OCI-LY3 (cell line): ENCODE measurements at regions not wholly inside any gene's neighbourhood (a gene's known extent, or its start where the extent isn't known, plus 50 kb on each side); places are given as distances from the start of the nearest gene placed in this dataset.

Experiments
- H2AFZ ChIP-seq: fragments of 200-600, 300-600 bp; shearing (Covaris generic); 2 replicates; pipeline ENCODE4 v1.6.0; 2014; ENCODE audit warnings: antibody characterized with exemption, low read depth, low read length
- H3K27ac ChIP-seq: fragments of 200-600, 300-600 bp; sonication (generic); 2 replicates; pipeline ENCODE4 v1.5.1; 2014; ENCODE audit warnings: mild to moderate bottlenecking, low read length, moderate library complexity, mixed read lengths
- H3K27me3 ChIP-seq: fragments of 200-600, 300-600 bp; sonication (generic); 2 replicates; pipeline ENCODE4 v1.6.1; 2014; ENCODE audit warnings: low read depth, low read length, mixed read lengths
- H3K36me3 ChIP-seq: fragments of 200-600, 300-600 bp; sonication (generic); replicated peaks from 2 replicates; pipeline ENCODE3; 2014; ENCODE audit warnings: low read depth, low read length, mixed read lengths
- H3K4me1 ChIP-seq: fragments of 300-600, 200-600 bp; sonication (generic); 2 replicates; pipeline ENCODE4 v1.6.1; 2014; ENCODE audit warnings: low read length, mixed read lengths
- H3K4me2 ChIP-seq: fragments of 200-600, 300-600 bp; sonication (generic); 2 replicates; pipeline ENCODE4 v1.6.1; 2014; ENCODE audit warnings: low read length, mixed read lengths
- H3K4me3 ChIP-seq: fragments of 300-600, 200-600 bp; sonication (generic); 2 replicates; pipeline ENCODE4 v1.5.1; 2014; ENCODE audit warnings: antibody characterized with exemption, mild to moderate bottlenecking, low read length, moderate library complexity
- H3K79me2 ChIP-seq: fragments of 300-600, 200-600 bp; shearing (Covaris generic); 2 replicates; pipeline ENCODE4 v1.6.1; 2014; ENCODE audit warnings: mild to moderate bottlenecking, low read length, mixed read lengths
- H3K9ac ChIP-seq: fragments of 300-600, 200-600 bp; shearing (Covaris generic); 2 replicates; pipeline ENCODE4 v1.6.0; 2014; ENCODE audit warnings: mild to moderate bottlenecking, low read length, moderate library complexity
- H3K9me3 ChIP-seq: fragments of 200-600, 300-600 bp; shearing (Covaris generic); 2 replicates; pipeline ENCODE4 v1.6.1; 2014; ENCODE audit warnings: low read length, mixed read lengths; ENCODE audit not compliant: insufficient read depth
- H4K20me1 ChIP-seq: fragments of 200-600, 300-600 bp; sonication (generic); 2 replicates; pipeline ENCODE4 v1.6.1; 2016; ENCODE audit warnings: low read length, mixed read lengths; ENCODE audit not compliant: insufficient read depth
- EZH2phosphoT487 ChIP-seq: fragments of 200-600 bp; shearing (Covaris generic); IDR thresholded peaks from 2 replicates; pipeline ENCODE4 v1.6.1; 2018; ENCODE audit warnings: antibody characterized with exemption, mixed run types, low read depth
- TF ChIP-seq, protein P1 (sequence below): fragments of 200-600, 300-600 bp; sonication (generic); IDR thresholded peaks from 2 replicates; pipeline ENCODE4 v1.5.1; 2014; ENCODE audit warnings: antibody characterized with exemption, low read length, low read depth

DNA sequence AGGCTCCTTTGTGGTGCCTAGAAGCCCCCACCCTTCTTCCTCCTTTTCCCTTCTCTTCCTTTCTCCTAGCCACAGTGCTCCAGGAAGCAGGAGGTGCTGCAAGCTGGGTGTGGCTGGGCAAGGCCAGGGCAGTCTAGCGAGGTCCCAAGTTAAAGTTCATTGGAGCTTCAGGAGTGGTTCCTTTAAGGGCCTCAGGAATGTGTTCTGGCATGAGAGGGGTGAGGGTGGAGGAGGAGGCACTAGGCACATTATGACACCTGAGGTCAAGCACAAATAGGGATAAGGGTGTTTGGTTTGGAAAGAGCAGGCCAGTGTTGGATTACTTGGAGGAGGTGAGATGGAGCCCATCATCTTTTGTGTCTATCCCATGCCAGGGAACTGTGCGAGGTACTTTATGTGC, 258.7 kb downstream of the TLE3 start:
- no peaks in the 10 kb centered on the region for H3K79me2 ChIP-seq
- H3K27me3 ChIP-seq = peaks cover 47% of the 10 kb centered on the region
- H3K4me1 ChIP-seq = no peaks in the 10 kb centered on the region
- no peaks in the 10 kb centered on the region for H3K9me3 ChIP-seq
- H3K36me3 ChIP-seq = no peaks in the 10 kb centered on the region
- no peak overlapping the region for H3K27ac ChIP-seq
- no peak overlapping the region for H2AFZ ChIP-seq
- H3K4me3 ChIP-seq = no peak overlapping the region
- H3K4me2 ChIP-seq = no peak overlapping the region
- no peaks in the 10 kb centered on the region for H4K20me1 ChIP-seq
- TF ChIP-seq, protein P1, sequence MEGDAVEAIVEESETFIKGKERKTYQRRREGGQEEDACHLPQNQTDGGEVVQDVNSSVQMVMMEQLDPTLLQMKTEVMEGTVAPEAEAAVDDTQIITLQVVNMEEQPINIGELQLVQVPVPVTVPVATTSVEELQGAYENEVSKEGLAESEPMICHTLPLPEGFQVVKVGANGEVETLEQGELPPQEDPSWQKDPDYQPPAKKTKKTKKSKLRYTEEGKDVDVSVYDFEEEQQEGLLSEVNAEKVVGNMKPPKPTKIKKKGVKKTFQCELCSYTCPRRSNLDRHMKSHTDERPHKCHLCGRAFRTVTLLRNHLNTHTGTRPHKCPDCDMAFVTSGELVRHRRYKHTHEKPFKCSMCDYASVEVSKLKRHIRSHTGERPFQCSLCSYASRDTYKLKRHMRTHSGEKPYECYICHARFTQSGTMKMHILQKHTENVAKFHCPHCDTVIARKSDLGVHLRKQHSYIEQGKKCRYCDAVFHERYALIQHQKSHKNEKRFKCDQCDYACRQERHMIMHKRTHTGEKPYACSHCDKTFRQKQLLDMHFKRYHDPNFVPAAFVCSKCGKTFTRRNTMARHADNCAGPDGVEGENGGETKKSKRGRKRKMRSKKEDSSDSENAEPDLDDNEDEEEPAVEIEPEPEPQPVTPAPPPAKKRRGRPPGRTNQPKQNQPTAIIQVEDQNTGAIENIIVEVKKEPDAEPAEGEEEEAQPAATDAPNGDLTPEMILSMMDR = no peak
- TF ChIP-seq EZH2phosphoT487 = no peak
- H3K9ac ChIP-seq = no peak overlapping the region

DNA sequence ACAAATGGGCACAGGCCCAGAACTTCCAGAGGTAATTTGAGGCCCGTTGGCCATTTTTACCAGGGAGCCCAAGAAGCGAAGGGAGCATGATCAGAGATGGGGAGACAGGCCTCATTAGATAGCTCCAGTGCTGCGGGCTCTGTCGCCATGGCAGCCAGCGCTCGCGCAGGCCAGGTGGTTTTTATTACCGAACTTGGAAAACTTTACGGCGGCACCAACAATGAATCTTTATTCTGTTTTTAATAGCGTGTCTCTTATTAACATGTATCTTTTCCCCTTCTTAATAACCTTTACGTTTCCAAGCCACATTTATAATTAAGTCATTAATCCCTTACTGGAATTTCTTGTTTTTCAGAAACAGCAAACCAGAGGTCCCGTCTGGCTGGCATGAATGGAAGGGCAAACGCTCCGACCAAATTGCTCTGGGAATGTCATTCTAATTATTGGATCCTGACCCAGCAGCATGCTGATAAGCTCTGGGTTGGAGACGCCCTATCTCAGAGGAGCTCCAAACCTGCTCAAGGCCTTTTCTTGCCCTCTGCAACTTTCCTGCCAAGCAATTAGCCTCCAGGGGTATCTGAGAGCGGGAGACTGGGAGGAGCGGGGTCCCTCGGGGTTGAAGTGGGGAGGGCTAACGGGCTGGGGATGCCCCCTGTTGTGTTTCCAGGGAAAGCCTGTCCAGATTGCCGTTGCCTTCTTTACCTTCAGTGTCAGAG, 256.4 kb downstream of the TLE3 start:
- Histone ChIP-seq H3K9me3 (no peaks in the 10 kb centered on the region), H3K36me3 (no peaks in the 10 kb centered on the region)
- TF ChIP-seq, protein P1 = no peak
- TF ChIP-seq EZH2phosphoT487 = no peak

DNA sequence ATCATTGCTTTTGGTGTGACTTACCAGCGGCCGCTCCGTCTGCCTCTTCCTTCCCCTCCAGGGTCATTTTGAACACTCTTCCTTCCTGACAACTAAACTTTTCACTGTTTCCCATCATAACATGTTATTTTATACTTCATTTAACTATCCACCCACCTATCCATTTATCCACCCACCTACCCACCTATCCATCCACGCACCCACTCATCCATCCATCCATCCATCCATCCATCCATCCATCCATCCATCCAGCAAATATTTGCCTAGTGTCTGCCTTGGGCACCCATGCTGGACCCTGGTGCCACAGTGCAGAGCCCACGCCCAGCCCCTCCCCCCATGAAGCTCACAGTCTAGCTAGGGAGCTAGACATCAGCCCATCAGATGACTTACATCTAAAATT, 254.9 kb downstream of the TLE3 start:
- no peak overlapping the region for H3K27ac ChIP-seq
- no peaks in the 10 kb centered on the region for H4K20me1 ChIP-seq
- H3K27me3 ChIP-seq = peaks cover 54% of the 10 kb centered on the region
- H3K9ac ChIP-seq = no peak overlapping the region
- no peaks in the 10 kb centered on the region for H3K9me3 ChIP-seq
- no peaks in the 10 kb centered on the region for H3K4me1 ChIP-seq
- H3K36me3 ChIP-seq = no peaks in the 10 kb centered on the region
- no peak overlapping the region for H3K4me3 ChIP-seq
- TF ChIP-seq, protein P1 = no peak
- no peak for TF ChIP-seq EZH2phosphoT487
- no peak overlapping the region for H3K4me2 ChIP-seq
- no peak overlapping the region for H2AFZ ChIP-seq
- no peaks in the 10 kb centered on the region for H3K79me2 ChIP-seq

More for the DNA sequence above, 256.4 kb downstream of the TLE3 start:
- no peaks in the 10 kb centered on the region for H3K4me1 ChIP-seq
- no peak overlapping the region for H3K4me2 ChIP-seq
- no peaks in the 10 kb centered on the region for H4K20me1 ChIP-seq
- no peak overlapping the region for H3K9ac ChIP-seq
- no peak overlapping the region for H3K4me3 ChIP-seq
- H3K27ac ChIP-seq = no peak overlapping the region
- no peak overlapping the region for H2AFZ ChIP-seq
- H3K27me3 ChIP-seq = peaks cover 47% of the 10 kb centered on the region
- H3K79me2 ChIP-seq = no peaks in the 10 kb centered on the region

DNA sequence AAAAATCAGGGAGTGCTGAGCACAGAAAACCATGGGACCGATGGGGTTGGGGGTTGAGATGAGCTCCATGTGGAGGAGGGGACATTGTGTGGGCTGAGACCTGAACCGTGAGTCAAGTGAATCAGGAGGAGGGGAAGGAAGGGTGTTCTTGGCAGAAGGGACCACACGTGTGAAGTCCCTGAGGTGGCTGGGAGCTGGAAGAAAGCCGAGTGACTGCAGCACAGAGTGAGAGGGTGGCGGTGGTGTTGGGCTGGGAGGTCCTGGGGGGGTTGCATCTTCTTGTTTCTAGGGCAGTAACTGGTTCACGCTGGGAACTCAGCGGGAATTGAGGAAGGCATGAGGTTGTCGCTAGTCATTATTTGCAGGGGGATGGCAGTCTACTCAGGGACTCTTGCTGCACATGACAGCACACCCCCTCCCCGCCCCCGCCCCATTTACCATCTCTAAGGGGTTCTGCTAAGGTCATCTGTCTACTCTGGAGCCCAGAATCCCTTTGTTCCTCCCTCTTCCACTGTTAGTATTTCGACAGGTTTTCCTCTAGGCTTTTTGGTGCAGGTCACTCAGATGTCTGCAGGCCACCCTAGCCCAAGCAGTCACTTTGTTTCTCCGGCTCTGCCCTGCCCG, 254.3 kb downstream of the TLE3 start:
- Histone ChIP-seq H3K27ac (no peak overlapping the region), H3K79me2 (no peaks in the 10 kb centered on the region), H3K4me1 (peaks cover 4% of the 10 kb centered on the region), H2AFZ (no peak overlapping the region), H3K36me3 (no peaks in the 10 kb centered on the region), H3K27me3 (peaks cover 60% of the 10 kb centered on the region), H3K4me2 (no peak overlapping the region), H3K4me3 (no peak overlapping the region), H3K9ac (no peak overlapping the region), H4K20me1 (no peaks in the 10 kb centered on the region), H3K9me3 (no peaks in the 10 kb centered on the region)
- TF ChIP-seq EZH2phosphoT487 = no peak
- TF ChIP-seq, protein P1 = no peak
